Ovary (tissue), 7 donors: ENCODE measurements at regions not wholly inside any gene's neighbourhood (a gene's known extent, or its start where the extent isn't known, plus 50 kb on each side); places are given as distances from the start of the nearest gene placed in this dataset.

Experiments
- DNase-seq, 5 donors: peaks; one replicate each; pipeline ENCODE4 v3.0.0-alpha.2; 2019 to 2020
- H3K27ac ChIP-seq, 2 donors: fragments of 200-600 bp; one replicate each; pipeline versions ENCODE4 v1.5.1 to v1.8.0; 2019 to 2022
- H3K27me3 ChIP-seq: fragments of 200-600 bp; one replicate; pipeline ENCODE4 v1.8.0; 2022
- H3K36me3 ChIP-seq: fragments of 200-600 bp; sonication (generic); one replicate; pipeline ENCODE4 v1.5.1; 2019
- H3K4me1 ChIP-seq: one replicate; pipeline ENCODE4 v1.8.1; 2013; ENCODE audit warnings: mild to moderate bottlenecking, moderate library complexity; ENCODE audit not compliant: insufficient read depth
- H3K4me3 ChIP-seq: fragments of 200-600 bp; sonication (generic); one replicate; pipeline ENCODE4 v1.5.1; 2017
- H3K9me3 ChIP-seq, 2 donors: fragments of 200-600 bp in 1 of 2; sonication (generic) in 1 of 2; one replicate each; pipeline versions ENCODE4 v1.5.1 to v1.8.1; 2013 to 2019; ENCODE audit warnings: mild to moderate bottlenecking in 1 of 2, moderate library complexity in 1 of 2
- CTCF ChIP-seq, 3 donors: fragments of 450-650 bp in 2 of 3; fragments of 200-600 bp in 1 of 3; IDR thresholded peaks; one replicate each; pipeline versions ENCODE4 v1.5.1 to v1.8.0; 2016 to 2022; ENCODE audit warnings: antibody characterized with exemption in 3 of 3, mild to moderate bottlenecking in 1 of 3
- EP300 ChIP-seq: sonication (generic); formaldehyde crosslinking; IDR thresholded peaks from one replicate; pipeline ENCODE4 v1.6.1; 2017; ENCODE audit warnings: antibody characterized with exemption
- POLR2A ChIP-seq: fragments of 450-650 bp; IDR thresholded peaks from one replicate; pipeline ENCODE4 v1.6.1; 2017; ENCODE audit warnings: antibody characterized with exemption, mild to moderate bottlenecking, moderate library complexity
- WGBS, 3 donors: extraction: QIAGEN DNeasy Blood & Tissue Kit in 1 of 3; methylation state at CpG; one replicate each; pipeline versions ENCODE4 v1.1.5 to v1.1.7; 2013 to 2017; 5-methylcytosine and 5-hydroxymethylcytosine counted together
- intact Hi-C, 4 donors: fragments of 100-400 bp; cut with DNase I; formaldehyde crosslinking; loops; one replicate each; pipeline versions ENCODE4 v1.11.0 to v1.15.1; 2022 to 2023
- donor health status: DM: no; HTN: no; CAD: no; lungs with moderate emphysema.
- donor health status: DM: no; HTN: no; CAD: no.
- donor health status: Bipolar disorder and iron deficiency.
- donor health status: DM: no; HTN: no; CAD: no.
- donor health status: DM: yes; HTN: yes; CAD: no.

DNA sequence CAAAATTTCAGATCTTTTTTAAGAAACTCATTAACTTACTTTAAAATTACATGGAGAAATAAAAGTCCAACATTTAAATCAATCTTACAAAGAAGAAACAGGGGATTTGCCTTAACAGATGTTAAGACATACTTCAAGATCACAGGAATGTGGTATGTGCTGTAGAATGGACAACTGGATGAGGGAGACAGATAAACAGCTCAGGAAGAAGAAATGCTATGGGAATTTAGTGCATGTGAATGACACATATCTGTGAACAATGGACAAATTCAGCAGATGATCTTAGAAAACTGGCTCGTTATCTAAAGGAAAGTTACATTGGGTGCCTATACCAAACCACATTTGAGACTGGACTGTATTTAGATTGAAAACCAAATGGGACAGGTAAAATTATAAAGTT, 246.8 kb upstream of the AGAP1 start:
- DNase-seq: no peak
- TF ChIP-seq POLR2A (no peak), EP300 (no peak), CTCF (IDR thresholded peaks at IDR 0.05) (no peak)
- WGBS, 3 donors: 87 to 98% (median 92%) methylated on average over 1 of the region's 1 CpG
- H3K27ac ChIP-seq: no peak overlapping the region
- no peaks in the 10 kb centered on the region for H3K36me3 ChIP-seq
- H3K27me3 ChIP-seq: no peaks in the 10 kb centered on the region
- H3K4me1 ChIP-seq: no peaks in the 10 kb centered on the region
- no peaks in the 10 kb centered on the region for H3K9me3 ChIP-seq
- intact Hi-C loops: no loop called here
- H3K4me3 ChIP-seq: no peak overlapping the region

DNA sequence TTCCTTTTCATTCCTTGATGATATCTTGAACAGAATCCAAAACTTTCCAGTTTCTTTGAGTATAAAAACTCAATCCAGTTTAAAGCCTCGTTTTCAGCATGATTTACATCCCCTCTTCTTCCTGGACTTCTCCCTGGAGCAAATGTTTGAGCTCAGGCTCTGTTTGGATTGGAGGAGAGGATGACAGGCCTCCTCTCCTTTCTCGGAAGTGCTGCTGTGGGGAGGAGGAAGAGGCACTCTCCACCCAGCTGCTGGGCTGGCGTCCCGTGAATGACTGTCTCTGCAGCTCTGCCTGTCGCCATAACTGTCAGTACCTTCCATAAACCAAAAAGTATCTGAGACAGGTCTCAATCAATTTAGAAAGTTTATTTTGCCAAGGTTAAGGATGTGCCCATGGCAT, 238.2 kb upstream of the AGAP1 start:
- Histone ChIP-seq H3K36me3 (no peaks in the 10 kb centered on the region), H3K9me3 (no peaks in the 10 kb centered on the region), H3K4me1 (no peaks in the 10 kb centered on the region), H3K27me3 (no peaks in the 10 kb centered on the region), H3K27ac (no peak overlapping the region), H3K4me3 (no peak overlapping the region)
- TF ChIP-seq POLR2A: no peak
- no peak for TF ChIP-seq CTCF (IDR thresholded peaks at IDR 0.05)
- TF ChIP-seq EP300: no peak
- DNase-seq: no peak
- 14 to 18% (median 16%) methylated on average over 5 of the region's 5 CpGs for WGBS, 3 donors
- intact Hi-C loops: no loop called here

DNA sequence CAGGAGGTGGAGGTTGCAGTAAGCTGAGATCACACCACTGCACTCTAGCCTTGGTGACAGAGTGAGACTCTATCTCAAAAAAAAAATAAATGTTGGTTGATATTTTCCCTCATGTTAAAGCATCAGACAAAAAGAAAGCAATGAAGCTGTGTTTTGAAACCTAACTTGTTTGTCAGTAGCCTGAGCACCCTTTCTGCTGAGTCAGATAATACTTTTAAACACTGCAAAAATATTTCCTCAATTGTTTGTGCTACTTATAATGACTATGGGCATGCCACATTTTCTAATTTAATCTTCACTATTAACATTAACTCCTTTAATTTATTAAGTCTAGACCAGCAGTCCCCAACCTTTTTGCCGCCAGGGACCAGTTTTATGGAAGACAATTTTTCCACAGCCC, 236.3 kb upstream of the AGAP1 start:
- TF ChIP-seq CTCF (IDR thresholded peaks at IDR 0.05) (no peak), EP300 (no peak), POLR2A (no peak)

GRCh38 chr2:235262750-235263149, 231.1 kb upstream of the AGAP1 start:
- Histone ChIP-seq H3K4me3 (no peak overlapping the region), H3K27me3 (no peaks in the 10 kb centered on the region), H3K9me3 (no peaks in the 10 kb centered on the region), H3K36me3 (no peaks in the 10 kb centered on the region), H3K4me1 (peaks cover 3% of the 10 kb centered on the region), H3K27ac (no peak overlapping the region)
- WGBS, 3 donors: 26 to 42% (median 33%) methylated on average over 4 of the region's 4 CpGs
- TF ChIP-seq CTCF (IDR thresholded peaks at IDR 0.05) (no peak), EP300 (no peak), POLR2A (no peak)
- intact Hi-C loops: no loop called here
- DNase-seq: no peak

More for the DNA sequence above, 236.3 kb upstream of the AGAP1 start:
- no peaks in the 10 kb centered on the region for H3K9me3 ChIP-seq
- peaks cover under 1% of the 10 kb centered on the region for H3K4me1 ChIP-seq
- intact Hi-C loops: no loop called here
- no peak overlapping the region for H3K4me3 ChIP-seq
- no peaks in the 10 kb centered on the region for H3K27me3 ChIP-seq
- H3K27ac ChIP-seq: no peak overlapping the region
- WGBS, 3 donors: 97 to 100% (median 97%) methylated on average over 1 of the region's 1 CpG
- DNase-seq: no peak
- no peaks in the 10 kb centered on the region for H3K36me3 ChIP-seq
